Type B pancreatic cell (in vitro differentiated cells): ENCODE measurements at regions not wholly inside any gene's neighbourhood (a gene's known extent, or its start where the extent isn't known, plus 50 kb on each side); places are given as distances from the start of the nearest gene placed in this dataset.

Source experiments
- DNase-seq: peaks from one replicate; pipeline ENCODE4 v3.0.0; 2021; ENCODE audit warnings: mixed read lengths; ENCODE audit not compliant: unreplicated experiment; ENCODE audit errors: extremely low spot score
- H3K27ac Mint-ChIP-seq: 2 replicates; pipeline ENCODE4 v1.8.0; 2021; ENCODE audit warnings: mild to moderate bottlenecking, mixed read lengths
- H3K27me3 Mint-ChIP-seq: 2 replicates; pipeline ENCODE4 v1.8.0; 2021; ENCODE audit warnings: mixed read lengths
- H3K36me3 Mint-ChIP-seq: 2 replicates; pipeline ENCODE4 v1.8.0; 2021; ENCODE audit warnings: mixed read lengths
- H3K4me1 Mint-ChIP-seq: one replicate; pipeline ENCODE4 v1.8.0; 2021; ENCODE audit warnings: mixed read lengths; ENCODE audit not compliant: unreplicated experiment
- H3K4me3 Mint-ChIP-seq: 2 replicates; pipeline ENCODE4 v1.8.0; 2021; ENCODE audit warnings: mild to moderate bottlenecking, mixed read lengths
- H3K9me3 Mint-ChIP-seq: 2 replicates; pipeline ENCODE4 v1.8.0; 2021; ENCODE audit warnings: mixed read lengths
- TF ChIP-seq, protein P1 (sequence below): fragments of 200-600 bp; sonication (generic); conservative IDR thresholded peaks from 2 replicates; pipeline ENCODE4 v1.5.0; 2021; ENCODE audit warnings: antibody characterized with exemption, mild to moderate bottlenecking

DNA sequence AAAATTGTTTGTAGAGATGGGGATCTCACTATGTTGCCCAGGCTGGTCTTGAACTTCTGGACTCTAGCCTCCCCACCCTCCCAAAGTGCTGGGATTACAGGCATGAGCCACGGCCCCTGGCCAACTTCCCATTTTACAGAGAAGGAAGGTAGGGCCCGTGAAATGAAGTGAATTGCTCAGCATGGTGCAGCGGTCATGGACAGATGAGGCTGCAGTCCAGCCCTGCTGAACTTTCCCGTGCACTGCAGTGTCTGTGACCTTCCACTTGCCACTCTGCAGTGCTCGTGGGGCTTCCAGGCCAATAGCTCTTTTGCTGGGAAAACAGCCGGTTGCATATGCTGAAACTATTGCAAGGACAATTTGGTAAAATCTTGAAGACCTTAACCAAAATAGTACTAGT, 454.4 kb upstream of the FAT1 start:
- DNase-seq = no peak
- Mint-ChIP-seq H3K27ac (no peak overlapping the region), H3K9me3 (peaks cover 6% of the 10 kb centered on the region), H3K27me3 (peaks cover 12% of the 10 kb centered on the region), H3K4me1 (peaks cover 24% of the 10 kb centered on the region), H3K36me3 (no peaks in the 10 kb centered on the region), H3K4me3 (no peak overlapping the region)
- TF ChIP-seq, protein P1, sequence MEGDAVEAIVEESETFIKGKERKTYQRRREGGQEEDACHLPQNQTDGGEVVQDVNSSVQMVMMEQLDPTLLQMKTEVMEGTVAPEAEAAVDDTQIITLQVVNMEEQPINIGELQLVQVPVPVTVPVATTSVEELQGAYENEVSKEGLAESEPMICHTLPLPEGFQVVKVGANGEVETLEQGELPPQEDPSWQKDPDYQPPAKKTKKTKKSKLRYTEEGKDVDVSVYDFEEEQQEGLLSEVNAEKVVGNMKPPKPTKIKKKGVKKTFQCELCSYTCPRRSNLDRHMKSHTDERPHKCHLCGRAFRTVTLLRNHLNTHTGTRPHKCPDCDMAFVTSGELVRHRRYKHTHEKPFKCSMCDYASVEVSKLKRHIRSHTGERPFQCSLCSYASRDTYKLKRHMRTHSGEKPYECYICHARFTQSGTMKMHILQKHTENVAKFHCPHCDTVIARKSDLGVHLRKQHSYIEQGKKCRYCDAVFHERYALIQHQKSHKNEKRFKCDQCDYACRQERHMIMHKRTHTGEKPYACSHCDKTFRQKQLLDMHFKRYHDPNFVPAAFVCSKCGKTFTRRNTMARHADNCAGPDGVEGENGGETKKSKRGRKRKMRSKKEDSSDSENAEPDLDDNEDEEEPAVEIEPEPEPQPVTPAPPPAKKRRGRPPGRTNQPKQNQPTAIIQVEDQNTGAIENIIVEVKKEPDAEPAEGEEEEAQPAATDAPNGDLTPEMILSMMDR = no peak

DNA sequence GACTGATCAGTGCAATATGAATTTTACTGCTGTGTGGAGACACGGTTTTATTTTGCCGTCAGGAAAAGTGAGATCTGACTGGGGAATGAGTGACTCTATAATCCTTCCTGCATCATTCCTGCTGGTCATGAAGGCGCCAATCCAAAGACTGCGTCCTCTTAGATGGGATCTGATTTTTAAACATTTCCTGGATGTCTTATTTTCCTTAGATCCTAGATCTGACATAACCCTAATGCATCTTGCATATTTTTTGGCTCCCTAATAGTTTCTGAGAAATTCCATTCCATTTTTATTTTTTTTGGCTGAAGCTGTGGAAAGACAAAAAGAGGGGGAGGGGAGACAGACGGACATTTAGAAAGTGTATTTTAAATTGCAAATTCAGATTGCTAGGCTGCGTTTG, 454.9 kb upstream of the FAT1 start:
- Mint-ChIP-seq H3K27me3 (peaks cover 14% of the 10 kb centered on the region), H3K4me1 (peaks cover 24% of the 10 kb centered on the region), H3K4me3 (no peak overlapping the region), H3K9me3 (peaks cover 6% of the 10 kb centered on the region), H3K36me3 (no peaks in the 10 kb centered on the region), H3K27ac (no peak overlapping the region)
- no peak for DNase-seq
- TF ChIP-seq, protein P1 = no peak

DNA sequence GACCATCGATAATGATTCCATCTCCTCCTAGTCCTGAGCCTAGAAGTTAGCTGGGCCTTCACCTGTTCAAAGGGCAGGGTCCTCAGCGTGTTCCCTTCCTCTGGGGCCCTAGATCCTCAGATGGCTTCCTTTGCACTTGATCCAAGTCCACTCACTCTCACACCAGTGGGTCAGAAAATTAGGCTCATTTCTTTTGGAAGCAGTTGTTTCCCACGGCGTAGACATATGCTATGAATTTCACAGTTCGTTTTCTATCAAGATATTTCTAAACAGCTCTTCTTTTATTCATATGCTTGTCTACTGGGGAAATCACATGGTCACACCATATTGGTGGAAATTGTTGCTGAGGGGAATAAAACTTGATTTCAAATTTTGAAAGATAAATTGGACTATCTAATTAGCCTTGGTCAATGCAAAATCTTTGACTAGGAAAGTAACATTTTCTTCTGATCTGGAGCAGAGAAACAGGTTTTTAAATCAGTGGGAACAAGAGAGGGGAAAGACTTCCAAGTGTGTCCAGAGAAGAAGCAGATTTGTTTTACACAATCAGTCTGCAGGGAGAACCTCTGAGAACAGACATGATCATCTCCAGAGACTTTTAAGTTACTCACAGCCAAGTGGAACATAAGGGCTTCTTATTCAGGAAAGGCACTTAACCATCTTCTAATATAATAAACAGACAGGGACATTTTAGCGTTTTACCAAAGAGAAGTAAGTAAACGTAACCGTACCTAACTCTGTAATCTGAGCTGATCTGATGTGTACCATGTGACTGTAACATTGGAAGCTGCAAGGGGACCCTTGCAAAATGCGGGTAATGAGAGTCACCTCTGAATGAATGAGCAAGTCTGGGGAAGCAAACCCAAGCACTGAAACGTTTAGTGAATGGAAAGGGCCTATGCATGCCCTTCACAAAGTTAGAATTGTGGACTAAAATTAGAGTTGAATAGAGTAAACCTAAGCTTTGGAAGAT, 455.7 kb upstream of the FAT1 start:
- peaks cover 24% of the 10 kb centered on the region for H3K4me1 Mint-ChIP-seq
- peaks cover 3% of the 10 kb centered on the region for H3K9me3 Mint-ChIP-seq
- H3K4me3 Mint-ChIP-seq = no peak overlapping the region
- peaks cover 14% of the 10 kb centered on the region for H3K27me3 Mint-ChIP-seq
- no peaks in the 10 kb centered on the region for H3K36me3 Mint-ChIP-seq
- TF ChIP-seq, protein P1 = no peak
- no peak overlapping the region for H3K27ac Mint-ChIP-seq
- DNase-seq = no peak

DNA sequence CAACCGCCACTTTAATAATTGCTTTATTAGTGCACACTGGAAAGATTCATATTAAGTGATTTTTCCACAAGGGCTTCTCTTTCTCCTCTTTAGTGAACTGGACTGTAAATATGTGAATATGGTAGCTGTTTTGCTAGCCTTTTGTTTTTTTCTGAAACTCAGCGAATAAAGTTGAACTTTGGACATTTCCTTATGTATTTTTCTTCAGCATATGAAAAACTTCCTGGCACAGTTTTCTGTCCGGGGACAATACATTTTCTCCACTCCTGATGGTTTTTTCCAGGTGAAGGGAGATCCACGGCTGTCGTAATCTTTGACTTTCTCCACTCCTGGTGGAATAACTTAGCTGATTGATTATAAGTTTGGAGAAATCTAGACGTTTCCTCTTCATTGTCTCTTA, 457.4 kb upstream of the FAT1 start:
- no peak for DNase-seq
- peaks cover 24% of the 10 kb centered on the region for H3K4me1 Mint-ChIP-seq
- H3K27me3 Mint-ChIP-seq = peaks cover 14% of the 10 kb centered on the region
- H3K4me3 Mint-ChIP-seq = no peak overlapping the region
- TF ChIP-seq, protein P1 = no peak
- no peaks in the 10 kb centered on the region for H3K9me3 Mint-ChIP-seq
- H3K36me3 Mint-ChIP-seq = no peaks in the 10 kb centered on the region
- H3K27ac Mint-ChIP-seq = no peak overlapping the region

DNA sequence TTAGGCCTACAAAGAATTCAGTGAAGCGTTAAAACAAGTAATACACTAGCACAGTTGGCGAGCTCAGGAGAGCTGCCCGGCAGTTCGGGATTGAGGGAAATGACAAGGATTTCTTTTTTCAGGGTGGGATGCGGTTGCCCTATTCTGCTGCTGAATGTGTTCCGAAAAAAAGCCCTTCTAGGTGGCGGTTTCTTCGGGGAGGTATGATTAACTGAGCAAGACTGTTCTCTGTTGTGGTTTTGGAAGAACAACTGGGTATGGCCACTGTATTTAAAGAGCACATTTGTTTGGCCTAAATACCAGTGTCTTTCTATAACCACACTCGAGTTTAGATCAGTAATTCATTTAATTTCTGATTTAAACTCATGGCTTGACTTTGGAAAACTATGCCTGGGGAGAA, 459.7 kb upstream of the FAT1 start:
- DNase-seq = no peak

More for the DNA sequence above, 459.7 kb upstream of the FAT1 start:
- Mint-ChIP-seq H3K9me3 (no peaks in the 10 kb centered on the region), H3K4me1 (peaks cover 24% of the 10 kb centered on the region), H3K27ac (no peak overlapping the region), H3K36me3 (no peaks in the 10 kb centered on the region), H3K4me3 (no peak overlapping the region), H3K27me3 (peaks cover 18% of the 10 kb centered on the region)
- TF ChIP-seq, protein P1 = no peak
